ENCODE measurements at regions not wholly inside any gene's neighbourhood (a gene's known extent, or its start where the extent isn't known, plus 50 kb on each side); places are given as distances from the start of the nearest gene placed in this dataset.

DNA sequence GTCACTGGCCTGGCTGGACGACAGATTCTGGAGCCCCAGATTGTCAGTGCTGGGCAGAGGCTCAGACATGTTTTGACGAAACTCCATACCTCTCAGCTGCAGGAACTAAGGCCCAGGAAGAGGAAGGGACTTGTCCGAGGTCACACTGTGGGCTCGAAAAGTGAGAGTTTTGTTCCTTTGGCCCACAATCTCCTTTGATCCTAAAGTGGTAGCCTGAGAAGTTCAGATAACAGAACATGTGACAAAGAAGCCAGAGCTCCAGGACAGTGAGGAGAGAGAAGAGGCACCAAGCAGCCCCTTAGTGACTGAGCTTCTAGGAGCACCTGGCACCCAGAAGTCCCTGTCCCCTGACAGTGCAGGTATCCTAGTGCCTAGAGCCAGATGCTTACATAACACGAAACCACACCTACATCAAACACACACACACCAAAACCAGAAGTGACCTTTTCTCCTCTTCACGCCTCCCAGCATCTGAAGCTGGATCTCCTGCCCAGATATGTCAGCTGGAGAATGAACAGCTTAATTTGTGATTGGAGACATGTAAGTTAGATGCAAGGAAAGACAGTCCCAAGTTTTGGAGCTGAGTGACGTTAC, 88.9 kb downstream of the ADRB2 start:
- Histone ChIP-seq H3K9ac (ENCODE audit: low read length) (no peak overlapping the region), H3K4me1 (ENCODE audit: control insufficient read depth, insufficient read depth, low read length) (peaks cover 59% of the 10 kb centered on the region), H3K4me3 (ENCODE audit: low read length) (no peak overlapping the region), H3K9me3 (ENCODE audit: control insufficient read depth, low read length) (no peaks in the 10 kb centered on the region), H3K36me3 (ENCODE audit: control insufficient read depth, insufficient read depth, low read length) (no peaks in the 10 kb centered on the region), H3K27me3 (ENCODE audit: control insufficient read depth, insufficient read depth, low read length) (no peaks in the 10 kb centered on the region)

- no peak overlapping the region for H3K4me3 ChIP-seq (ENCODE audit: low read length)
- no peaks in the 10 kb centered on the region for H3K9me3 ChIP-seq (ENCODE audit: control insufficient read depth, low read length)
- H3K4me1 ChIP-seq (ENCODE audit: control insufficient read depth, insufficient read depth, low read length): peaks cover 16% of the 10 kb centered on the region
- H3K36me3 ChIP-seq (ENCODE audit: control insufficient read depth, insufficient read depth, low read length): no peaks in the 10 kb centered on the region
- no peak overlapping the region for H3K9ac ChIP-seq (ENCODE audit: low read length)
- H3K27me3 ChIP-seq (ENCODE audit: control insufficient read depth, insufficient read depth, low read length): no peaks in the 10 kb centered on the region
Observed at GRCh38 chr5:148920646-148921288, 94.4 kb downstream of the ADRB2 start.

- H3K9me3 ChIP-seq (ENCODE audit: control insufficient read depth, low read length): no peaks in the 10 kb centered on the region
- H3K4me1 ChIP-seq (ENCODE audit: control insufficient read depth, insufficient read depth, low read length): peaks cover 20% of the 10 kb centered on the region
- H3K36me3 ChIP-seq (ENCODE audit: control insufficient read depth, insufficient read depth, low read length): no peaks in the 10 kb centered on the region
- H3K4me3 ChIP-seq (ENCODE audit: low read length): no peak overlapping the region
- no peaks in the 10 kb centered on the region for H3K27me3 ChIP-seq (ENCODE audit: control insufficient read depth, insufficient read depth, low read length)
- no peak overlapping the region for H3K9ac ChIP-seq (ENCODE audit: low read length)
Observed at GRCh38 chr5:148921350-148921749, 94.9 kb downstream of the ADRB2 start.

- Histone ChIP-seq H3K4me1 (ENCODE audit: control insufficient read depth, insufficient read depth, low read length) (peaks cover 16% of the 10 kb centered on the region), H3K9ac (ENCODE audit: low read length) (no peak overlapping the region), H3K36me3 (ENCODE audit: control insufficient read depth, insufficient read depth, low read length) (no peaks in the 10 kb centered on the region), H3K9me3 (ENCODE audit: control insufficient read depth, low read length) (no peaks in the 10 kb centered on the region), H3K4me3 (ENCODE audit: low read length) (no peak overlapping the region), H3K27me3 (ENCODE audit: control insufficient read depth, insufficient read depth, low read length) (no peaks in the 10 kb centered on the region)
Observed at GRCh38 chr5:148922606-148923005, 96.2 kb downstream of the ADRB2 start.

GRCh38 chr5:148923023-148923422, 96.6 kb downstream of the ADRB2 start:
- Histone ChIP-seq H3K9me3 (ENCODE audit: control insufficient read depth, low read length) (no peaks in the 10 kb centered on the region), H3K27me3 (ENCODE audit: control insufficient read depth, insufficient read depth, low read length) (no peaks in the 10 kb centered on the region), H3K36me3 (ENCODE audit: control insufficient read depth, insufficient read depth, low read length) (no peaks in the 10 kb centered on the region), H3K4me1 (ENCODE audit: control insufficient read depth, insufficient read depth, low read length) (peaks cover 15% of the 10 kb centered on the region), H3K9ac (ENCODE audit: low read length) (no peak overlapping the region), H3K4me3 (ENCODE audit: low read length) (no peak overlapping the region)

GRCh38 chr5:148924817-148925216, 98.4 kb downstream of the ADRB2 start:
- H3K36me3 ChIP-seq (ENCODE audit: control insufficient read depth, insufficient read depth, low read length): no peaks in the 10 kb centered on the region
- H3K9ac ChIP-seq (ENCODE audit: low read length): no peak overlapping the region
- peaks cover 28% of the 10 kb centered on the region for H3K4me1 ChIP-seq (ENCODE audit: control insufficient read depth, insufficient read depth, low read length)
- no peak overlapping the region for H3K4me3 ChIP-seq (ENCODE audit: low read length)
- no peaks in the 10 kb centered on the region for H3K9me3 ChIP-seq (ENCODE audit: control insufficient read depth, low read length)
- H3K27me3 ChIP-seq (ENCODE audit: control insufficient read depth, insufficient read depth, low read length): no peaks in the 10 kb centered on the region

DNA sequence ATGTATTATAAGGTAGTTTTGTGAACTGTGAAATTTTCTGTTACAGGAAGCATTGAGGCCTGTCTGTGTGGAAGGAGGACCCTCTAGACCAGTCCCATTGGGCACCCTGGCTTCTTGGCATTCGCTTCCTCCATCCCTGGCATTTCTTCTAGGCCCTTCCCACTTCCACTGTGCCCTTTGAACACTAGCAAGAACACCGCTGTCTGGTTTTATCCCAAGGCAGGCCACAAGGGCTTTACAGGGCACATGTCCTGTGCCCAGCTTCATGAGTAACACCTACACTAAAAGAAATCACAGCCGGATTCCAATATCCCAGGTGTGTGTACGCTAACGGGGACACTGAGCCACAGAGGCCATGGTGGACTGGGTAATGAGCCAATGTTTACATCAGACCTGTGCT, 99.8 kb downstream of the ADRB2 start:
- Histone ChIP-seq H3K36me3 (ENCODE audit: control insufficient read depth, insufficient read depth, low read length) (no peaks in the 10 kb centered on the region), H3K4me3 (ENCODE audit: low read length) (no peak overlapping the region), H3K27me3 (ENCODE audit: control insufficient read depth, insufficient read depth, low read length) (no peaks in the 10 kb centered on the region), H3K9ac (ENCODE audit: low read length) (no peak overlapping the region), H3K4me1 (ENCODE audit: control insufficient read depth, insufficient read depth, low read length) (peaks cover 25% of the 10 kb centered on the region), H3K9me3 (ENCODE audit: control insufficient read depth, low read length) (no peaks in the 10 kb centered on the region)

DNA sequence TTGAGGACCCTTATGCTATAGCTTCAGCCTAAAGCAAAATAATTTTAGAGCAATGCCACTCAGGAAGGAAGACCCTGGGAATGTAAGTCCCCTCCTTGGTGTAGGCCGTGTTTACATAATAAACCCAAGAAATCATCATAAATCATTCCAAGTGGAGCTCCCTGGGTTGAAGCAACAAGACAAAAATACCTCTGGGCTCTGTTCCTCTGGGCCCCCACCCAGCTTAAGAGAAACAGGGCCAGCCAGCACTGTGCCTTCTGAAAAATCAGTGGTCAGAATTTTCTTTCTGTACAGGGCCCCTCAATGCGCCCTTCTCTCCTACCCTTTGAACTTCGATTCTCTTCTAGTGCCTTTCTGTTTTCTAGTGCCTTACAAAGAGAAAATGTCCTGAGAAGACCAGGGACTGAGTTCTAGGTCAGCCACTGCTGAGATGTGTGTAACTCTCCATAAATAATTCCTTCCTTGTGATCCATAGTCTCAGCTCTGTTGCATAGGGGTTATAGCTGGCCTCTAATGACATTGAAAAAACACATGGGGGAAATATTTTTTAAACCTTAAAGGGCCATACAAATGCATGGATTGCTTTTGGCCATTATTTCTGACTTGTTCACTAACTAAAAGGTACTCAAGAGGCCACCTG, 101.0 kb downstream of the ADRB2 start:
- H3K4me3 ChIP-seq (ENCODE audit: low read length): no peak overlapping the region
- peaks cover 20% of the 10 kb centered on the region for H3K4me1 ChIP-seq (ENCODE audit: control insufficient read depth, insufficient read depth, low read length)
- no peaks in the 10 kb centered on the region for H3K36me3 ChIP-seq (ENCODE audit: control insufficient read depth, insufficient read depth, low read length)
- H3K27me3 ChIP-seq (ENCODE audit: control insufficient read depth, insufficient read depth, low read length): no peaks in the 10 kb centered on the region
- H3K9ac ChIP-seq (ENCODE audit: low read length): no peak overlapping the region
- H3K9me3 ChIP-seq (ENCODE audit: control insufficient read depth, low read length): no peaks in the 10 kb centered on the region

GRCh38 chr5:148928141-148928540, 101.7 kb downstream of the ADRB2 start:
- no peaks in the 10 kb centered on the region for H3K27me3 ChIP-seq (ENCODE audit: control insufficient read depth, insufficient read depth, low read length)
- H3K36me3 ChIP-seq (ENCODE audit: control insufficient read depth, insufficient read depth, low read length): no peaks in the 10 kb centered on the region
- no peak overlapping the region for H3K9ac ChIP-seq (ENCODE audit: low read length)
- H3K4me1 ChIP-seq (ENCODE audit: control insufficient read depth, insufficient read depth, low read length): peaks cover 20% of the 10 kb centered on the region
- H3K9me3 ChIP-seq (ENCODE audit: control insufficient read depth, low read length): no peaks in the 10 kb centered on the region
- no peak overlapping the region for H3K4me3 ChIP-seq (ENCODE audit: low read length)

- Histone ChIP-seq H3K9me3 (ENCODE audit: control insufficient read depth, low read length) (no peaks in the 10 kb centered on the region), H3K27me3 (ENCODE audit: control insufficient read depth, insufficient read depth, low read length) (no peaks in the 10 kb centered on the region), H3K4me1 (ENCODE audit: control insufficient read depth, insufficient read depth, low read length) (peaks cover 15% of the 10 kb centered on the region), H3K4me3 (ENCODE audit: low read length) (no peak overlapping the region), H3K36me3 (ENCODE audit: control insufficient read depth, insufficient read depth, low read length) (no peaks in the 10 kb centered on the region), H3K9ac (ENCODE audit: low read length) (no peak overlapping the region)
Observed at GRCh38 chr5:148931453-148932057, 105.1 kb downstream of the ADRB2 start.

GRCh38 chr5:148932355-148932935, 106.0 kb downstream of the ADRB2 start:
- no peaks in the 10 kb centered on the region for H3K27me3 ChIP-seq (ENCODE audit: control insufficient read depth, insufficient read depth, low read length)
- H3K9me3 ChIP-seq (ENCODE audit: control insufficient read depth, low read length): no peaks in the 10 kb centered on the region
- peaks cover 15% of the 10 kb centered on the region for H3K4me1 ChIP-seq (ENCODE audit: control insufficient read depth, insufficient read depth, low read length)
- H3K9ac ChIP-seq (ENCODE audit: low read length): no peak overlapping the region
- H3K4me3 ChIP-seq (ENCODE audit: low read length): no peak overlapping the region
- H3K36me3 ChIP-seq (ENCODE audit: control insufficient read depth, insufficient read depth, low read length): no peaks in the 10 kb centered on the region

- Histone ChIP-seq H3K9me3 (ENCODE audit: control insufficient read depth, low read length) (no peaks in the 10 kb centered on the region), H3K27me3 (ENCODE audit: control insufficient read depth, insufficient read depth, low read length) (no peaks in the 10 kb centered on the region), H3K9ac (ENCODE audit: low read length) (no peak overlapping the region), H3K4me3 (ENCODE audit: low read length) (no peak overlapping the region), H3K4me1 (ENCODE audit: control insufficient read depth, insufficient read depth, low read length) (peaks cover 7% of the 10 kb centered on the region), H3K36me3 (ENCODE audit: control insufficient read depth, insufficient read depth, low read length) (no peaks in the 10 kb centered on the region)
Observed at GRCh38 chr5:148933903-148934432, 107.6 kb downstream of the ADRB2 start.
